ENCODE measurements at regions not wholly inside any gene's neighbourhood (a gene's known extent, or its start where the extent isn't known, plus 50 kb on each side); places are given as distances from the start of the nearest gene placed in this dataset.

- DNase-seq (ENCODE audit: low read depth), result no peak
- no peak for TF ChIP-seq CTCF (conservative IDR thresholded peaks at IDR 0.05; ENCODE audit: low read depth, low read length)
- no peak overlapping the region for H3K4me3 ChIP-seq (ENCODE audit: low read length)
Observed at GRCh38 chr7:131148258-131148657, 179.4 kb upstream of the MKLN1 start.

DNA sequence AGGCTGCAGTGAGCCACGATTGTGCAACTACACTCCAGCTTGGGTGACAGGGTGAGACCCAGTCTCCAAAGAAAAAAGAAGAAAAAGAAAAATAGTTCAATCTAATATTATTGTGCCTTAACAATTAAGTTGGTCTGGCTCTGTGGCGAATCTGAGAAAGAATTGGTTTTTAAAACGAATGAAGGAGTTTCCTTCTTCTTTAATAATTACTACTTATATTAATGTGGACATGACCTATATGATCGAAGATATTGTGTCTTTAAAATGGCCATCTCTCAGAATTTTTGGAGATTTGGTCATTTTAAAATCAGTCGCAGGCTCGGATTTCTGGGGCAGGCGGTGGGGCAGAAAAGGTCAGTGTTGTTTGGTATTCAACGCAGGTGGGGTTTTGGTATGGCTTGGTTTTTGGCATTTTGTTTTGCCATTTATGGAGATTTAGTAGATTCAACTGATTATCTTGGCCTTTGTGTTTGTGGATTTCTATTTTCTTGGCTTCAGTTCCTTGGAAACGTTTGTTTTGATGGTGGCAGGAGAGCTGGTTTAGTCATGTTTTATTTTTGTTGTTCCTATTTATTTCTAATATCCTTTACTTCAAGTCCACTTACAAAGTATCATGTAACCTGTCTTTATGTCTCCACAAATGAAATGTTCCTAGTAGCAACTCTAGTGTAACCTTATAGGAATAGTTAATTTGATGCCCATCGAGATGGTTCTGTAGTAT is 178.8 kb upstream of the MKLN1 start:
- DNase-seq (ENCODE audit: low read depth), result no peak
- no peak for TF ChIP-seq CTCF (conservative IDR thresholded peaks at IDR 0.05; ENCODE audit: low read depth, low read length)
- H3K4me3 ChIP-seq (ENCODE audit: low read length), result no peak overlapping the region

DNA sequence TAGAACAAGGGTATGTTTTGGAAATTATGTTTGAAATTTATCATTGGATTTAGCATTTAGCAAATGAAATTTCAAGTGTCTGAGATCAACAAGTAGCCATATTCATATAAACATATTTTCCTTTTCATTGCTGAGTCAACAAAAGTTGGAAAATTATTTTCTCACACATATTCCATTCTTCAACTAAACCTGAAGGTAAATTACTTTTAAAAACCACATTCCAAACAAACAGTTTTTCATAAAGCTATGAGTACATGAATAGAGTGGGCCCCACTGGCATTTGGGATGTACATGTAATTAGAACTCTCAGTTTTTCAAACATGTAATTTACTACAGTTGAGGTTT is 178.3 kb upstream of the MKLN1 start:
- no peak for TF ChIP-seq CTCF (conservative IDR thresholded peaks at IDR 0.05; ENCODE audit: low read depth, low read length)
- H3K4me3 ChIP-seq (ENCODE audit: low read length), result no peak overlapping the region
- no peak for DNase-seq (ENCODE audit: low read depth)

DNA sequence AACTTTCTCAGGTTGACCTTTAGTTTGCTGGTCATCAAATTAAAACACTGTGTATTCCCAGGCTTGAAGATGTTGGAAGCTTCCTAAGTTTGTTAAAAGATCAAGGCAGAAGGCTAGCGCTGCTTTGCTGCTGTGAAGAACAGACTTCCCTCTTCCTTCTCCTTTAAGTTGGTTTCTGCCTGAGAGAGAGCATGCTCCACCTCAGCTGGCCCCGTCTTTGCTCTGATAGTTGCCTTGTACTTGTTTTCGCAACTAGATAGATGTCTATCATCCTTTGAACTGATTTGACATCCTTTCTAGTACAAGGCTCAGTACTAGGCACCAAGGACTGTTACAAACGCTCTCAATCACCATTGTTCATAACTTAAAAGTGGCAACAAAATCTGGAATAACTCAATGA is 177.8 kb upstream of the MKLN1 start:
- TF ChIP-seq CTCF (conservative IDR thresholded peaks at IDR 0.05; ENCODE audit: low read depth, low read length), result no peak
- DNase-seq (ENCODE audit: low read depth), result no peak
- no peak overlapping the region for H3K4me3 ChIP-seq (ENCODE audit: low read length)

- H3K4me3 ChIP-seq (ENCODE audit: low read length), result no peak overlapping the region
- DNase-seq (ENCODE audit: low read depth), result no peak
- no peak for TF ChIP-seq CTCF (conservative IDR thresholded peaks at IDR 0.05; ENCODE audit: low read depth, low read length)
Observed at GRCh38 chr7:131151034-131151433, 176.6 kb upstream of the MKLN1 start.

DNA sequence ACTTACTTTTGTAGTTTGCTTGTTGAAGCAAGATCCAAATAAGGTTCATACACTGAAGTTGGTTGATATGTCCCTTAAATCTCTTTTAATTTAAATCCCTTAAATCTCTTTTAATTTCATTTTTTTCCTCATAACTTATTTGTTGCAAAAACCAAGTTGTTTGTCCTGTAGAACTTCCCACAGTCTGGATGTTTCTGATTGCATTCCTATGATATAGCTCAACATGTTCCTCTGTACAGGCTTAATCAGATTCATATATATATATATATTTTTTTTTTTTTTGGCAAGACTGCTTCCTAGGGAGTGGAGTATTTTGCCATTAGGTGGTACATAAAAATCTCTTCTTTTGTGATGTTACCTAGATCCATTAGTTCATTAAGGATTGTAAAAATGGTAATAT is 174.9 kb upstream of the MKLN1 start:
- no peak for TF ChIP-seq CTCF (conservative IDR thresholded peaks at IDR 0.05; ENCODE audit: low read depth, low read length)
- no peak for DNase-seq (ENCODE audit: low read depth)
- H3K4me3 ChIP-seq (ENCODE audit: low read length), result no peak overlapping the region

GRCh38 chr7:131154380-131154779 is 173.3 kb upstream of the MKLN1 start:
- H3K4me3 ChIP-seq (ENCODE audit: low read length), result no peak overlapping the region
- no peak for DNase-seq (ENCODE audit: low read depth)
- no peak for TF ChIP-seq CTCF (conservative IDR thresholded peaks at IDR 0.05; ENCODE audit: low read depth, low read length)
